ENCODE measurements at regions not wholly inside any gene's neighbourhood (a gene's known extent, or its start where the extent isn't known, plus 50 kb on each side); places are given as distances from the start of the nearest gene placed in this dataset.

- TF ChIP-seq CTCF (IDR thresholded peaks at IDR 0.05) (no peak), POLR2A (IDR thresholded peaks at IDR 0.05) (no peak)
These were observed 759.4 kb downstream of the ROBO2 start for GRCh38 chr3:77799278-77799677.

Data from testis (tissue), 2 donors.